CD14-positive monocyte (primary cell): ENCODE measurements at regions not wholly inside any gene's neighbourhood (a gene's known extent, or its start where the extent isn't known, plus 50 kb on each side); places are given as distances from the start of the nearest gene placed in this dataset.

Experiments used
- DNase-seq, 3 donors: peaks; one replicate each; pipeline ENCODE4 v3.0.0-alpha.2; 2011 to 2022
- H2AFZ ChIP-seq: 2 replicates; pipeline ENCODE4 v1.6.0; 2012; ENCODE audit warnings: mild to moderate bottlenecking, low read depth, low read length, inconsistent platforms; ENCODE audit not compliant: insufficient read depth, poor library complexity, severe bottlenecking
- H3K27ac ChIP-seq, 2 donors: 1 replicate in 1 of 2; 2 replicates in 1 of 2; pipeline ENCODE4 v1.5.1; 2012 to 2013; ENCODE audit warnings: low read length in 2 of 2, control low read depth in 1 of 2, inconsistent platforms in 1 of 2, low read depth in 1 of 2, mild to moderate bottlenecking in 1 of 2
- H3K27me3 ChIP-seq, 2 donors: one replicate each; pipeline versions ENCODE4 v1.6.0 to v1.6.1; 2011 to 2013; ENCODE audit warnings: low read length in 2 of 2; ENCODE audit not compliant: control insufficient read depth in 2 of 2, insufficient read depth in 2 of 2
- H3K36me3 ChIP-seq, 2 donors: replicated peaks in 1 of 2; 1 replicate in 1 of 2; 2 replicates in 1 of 2; pipeline versions ENCODE4 v1.5.1 to v1.6.1; 2012 to 2013; ENCODE audit warnings: low read length in 2 of 2, control low read depth in 1 of 2, inconsistent platforms in 1 of 2, mild to moderate bottlenecking in 1 of 2; ENCODE audit not compliant: insufficient read depth in 2 of 2, control insufficient read depth in 1 of 2
- H3K4me1 ChIP-seq, 2 donors: 1 replicate in 1 of 2; 2 replicates in 1 of 2; pipeline versions ENCODE4 v1.5.1 to v1.6.1; 2012 to 2013; ENCODE audit warnings: low read length in 2 of 2, control low read depth in 1 of 2, inconsistent platforms in 1 of 2, mild to moderate bottlenecking in 1 of 2, moderate library complexity in 1 of 2; ENCODE audit not compliant: insufficient read depth in 2 of 2, control insufficient read depth in 1 of 2
- H3K4me2 ChIP-seq: replicated peaks from 2 replicates; pipeline ENCODE3; 2012; ENCODE audit warnings: low read length, moderate library complexity, mild to moderate bottlenecking; ENCODE audit not compliant: poor library complexity, severe bottlenecking; ENCODE audit errors: extremely low read depth
- H3K4me3 ChIP-seq, 3 experiments: fragments of 200-600 bp in 1 of 3; sonication (generic) in 1 of 3; replicated peaks in 1 of 3; 1 replicate in 2 of 3; 2 replicates in 1 of 3; pipeline ENCODE4 v1.5.1; 2011 to 2013; ENCODE audit warnings: low read length in 3 of 3, mild to moderate bottlenecking in 3 of 3, control low read depth in 2 of 3, low read depth in 2 of 3, inconsistent platforms in 1 of 3, moderate library complexity in 1 of 3
- H3K79me2 ChIP-seq: 2 replicates; pipeline ENCODE4 v1.6.0; 2012; ENCODE audit warnings: mild to moderate bottlenecking, control low read depth, inconsistent platforms, low read length, moderate library complexity; ENCODE audit not compliant: insufficient read depth
- H3K9ac ChIP-seq: 2 replicates; pipeline ENCODE4 v1.6.0; 2017; ENCODE audit warnings: low read length, mild to moderate bottlenecking; ENCODE audit not compliant: insufficient read depth, poor library complexity, severe bottlenecking
- H3K9me3 ChIP-seq, 2 donors: replicated peaks in 1 of 2; 1 replicate in 1 of 2; 2 replicates in 1 of 2; pipeline versions ENCODE4 v1.5.1 to v1.6.1; 2012 to 2013; ENCODE audit warnings: low read length in 2 of 2, control low read depth in 1 of 2; ENCODE audit not compliant: control insufficient read depth in 1 of 2, insufficient read depth in 1 of 2
- H4K20me1 ChIP-seq: 2 replicates; pipeline ENCODE4 v1.6.0; 2012; ENCODE audit warnings: mild to moderate bottlenecking, low read length, control low read depth, moderate library complexity; ENCODE audit not compliant: insufficient read depth
- H3K27ac Mint-ChIP-seq, 7 donors: one replicate each; pipeline ENCODE4 v1.8.0; 2020; ENCODE audit warnings: mild to moderate bottlenecking in 7 of 7, mixed read lengths in 7 of 7, moderate library complexity in 6 of 7, inconsistent platforms in 2 of 7
- H3K27me3 Mint-ChIP-seq, 3 donors: one replicate each; pipeline ENCODE4 v1.8.0; 2021 to 2022; ENCODE audit warnings: low read depth in 3 of 3, mild to moderate bottlenecking in 3 of 3, mixed read lengths in 3 of 3, moderate library complexity in 3 of 3, inconsistent platforms in 1 of 3
- H3K36me3 Mint-ChIP-seq, 2 donors: one replicate each; pipeline ENCODE4 v1.8.0; 2020; ENCODE audit warnings: mixed read lengths in 2 of 2, inconsistent platforms in 1 of 2, mild to moderate bottlenecking in 1 of 2
- H3K4me1 Mint-ChIP-seq: one replicate; pipeline ENCODE4 v1.8.0; 2020; ENCODE audit warnings: mild to moderate bottlenecking, mixed read lengths
- H3K4me3 Mint-ChIP-seq, 2 donors: one replicate each; pipeline ENCODE4 v1.8.0; 2020; ENCODE audit warnings: mild to moderate bottlenecking in 2 of 2, mixed read lengths in 2 of 2, moderate library complexity in 1 of 2
- H3K9me3 Mint-ChIP-seq, 7 donors: one replicate each; pipeline ENCODE4 v1.8.0; 2020 to 2022; ENCODE audit warnings: mixed read lengths in 7 of 7, mild to moderate bottlenecking in 6 of 7, moderate library complexity in 6 of 7, inconsistent platforms in 2 of 7
- CTCF ChIP-seq: fragments of 200-600 bp; IDR thresholded peaks from one replicate; pipeline ENCODE4 v1.8.0; 2022; ENCODE audit warnings: antibody characterized with exemption, mild to moderate bottlenecking
- WGBS: methylation state at CpG from one replicate; pipeline ENCODE4 v1.1.5; 2013; ENCODE audit warnings: missing lambda C conversion rate; ENCODE audit not compliant: insufficient coverage; 5-methylcytosine and 5-hydroxymethylcytosine counted together
- intact Hi-C, 2 donors: fragments of 100-400 bp; cut with micrococcal nuclease; formaldehyde crosslinking; loops; one replicate each; pipeline versions ENCODE4 v1.15.0 to v1.15.1; 2023

GRCh38 chr6:138647006-138647405, 126.6 kb upstream of the CCDC28A start:
- H2AFZ ChIP-seq, result no peak overlapping the region
- H3K27me3 ChIP-seq, result no peaks in the 10 kb centered on the region
- H4K20me1 ChIP-seq, result no peaks in the 10 kb centered on the region
- no peak overlapping the region for H3K4me3 ChIP-seq
- Mint-ChIP-seq H3K4me1 (no peaks in the 10 kb centered on the region), H3K27ac (no peak overlapping the region), H3K9me3 (peaks cover 0 to 3% (median 0%) of the 10 kb centered on the region in 7 donors), H3K27me3 (peaks cover 0 to 3% (median 0%) of the 10 kb centered on the region in 3 donors), H3K4me3 (no peak overlapping the region), H3K36me3 (no peaks in the 10 kb centered on the region)
- DNase-seq, result no peak
- H3K9ac ChIP-seq, result no peak overlapping the region
- WGBS, result 90% methylated on average over 2 of the region's 6 CpGs
- no peaks in the 10 kb centered on the region for H3K36me3 ChIP-seq
- no peak overlapping the region for H3K27ac ChIP-seq
- H3K79me2 ChIP-seq, result no peaks in the 10 kb centered on the region
- H3K4me1 ChIP-seq, result no peaks in the 10 kb centered on the region
- no peaks in the 10 kb centered on the region for H3K9me3 ChIP-seq
- intact Hi-C loops, result no loop called here
- H3K4me2 ChIP-seq, result no peak overlapping the region
- TF ChIP-seq CTCF, result no peak

- TF ChIP-seq CTCF, result no peak
- H3K9me3 Mint-ChIP-seq, result peaks cover 0 to 3% (median 0%) of the 10 kb centered on the region in 7 donors
- no peaks in the 10 kb centered on the region for H3K36me3 Mint-ChIP-seq
- no peaks in the 10 kb centered on the region for H3K9me3 ChIP-seq
- no peak overlapping the region for H2AFZ ChIP-seq
- H3K9ac ChIP-seq, result no peak overlapping the region
- H3K4me1 ChIP-seq, result no peaks in the 10 kb centered on the region
- H3K27ac Mint-ChIP-seq, result no peak overlapping the region
- intact Hi-C loops, result no loop called here
- DNase-seq, result no peak
- no peaks in the 10 kb centered on the region for H4K20me1 ChIP-seq
- WGBS, result 100% methylated on average over 2 of the region's 4 CpGs
- H3K27me3 ChIP-seq, result no peaks in the 10 kb centered on the region
- no peaks in the 10 kb centered on the region for H3K79me2 ChIP-seq
- no peak overlapping the region for H3K4me3 ChIP-seq
- H3K4me3 Mint-ChIP-seq, result no peak overlapping the region
- H3K27ac ChIP-seq, result no peak overlapping the region
- no peaks in the 10 kb centered on the region for H3K4me1 Mint-ChIP-seq
- H3K36me3 ChIP-seq, result no peaks in the 10 kb centered on the region
- no peaks in the 10 kb centered on the region for H3K27me3 Mint-ChIP-seq
- no peak overlapping the region for H3K4me2 ChIP-seq
Measured at GRCh38 chr6:138648127-138648526, 125.4 kb upstream of the CCDC28A start.
